Stimulated activated CD4-positive, alpha-beta T cell treated with anti-CD3 and anti-CD28 coated beads, TNF-alpha, amount 100 ng/mL, for 1 hour (primary cell): ENCODE measurements at regions not wholly inside any gene's neighbourhood (a gene's known extent, or its start where the extent isn't known, plus 50 kb on each side); places are given as distances from the start of the nearest gene placed in this dataset.

ENCODE experiments used
- DNase-seq, 3 donors: peaks; one replicate each; pipeline ENCODE4 v3.0.0-alpha.2; 2020; ENCODE audit warnings: low read depth in 3 of 3, low spot score in 1 of 3

GRCh38 chr16:51922476-51922875 is 624.5 kb downstream of the TOX3 start:
- DNase-seq: no peak

DNA sequence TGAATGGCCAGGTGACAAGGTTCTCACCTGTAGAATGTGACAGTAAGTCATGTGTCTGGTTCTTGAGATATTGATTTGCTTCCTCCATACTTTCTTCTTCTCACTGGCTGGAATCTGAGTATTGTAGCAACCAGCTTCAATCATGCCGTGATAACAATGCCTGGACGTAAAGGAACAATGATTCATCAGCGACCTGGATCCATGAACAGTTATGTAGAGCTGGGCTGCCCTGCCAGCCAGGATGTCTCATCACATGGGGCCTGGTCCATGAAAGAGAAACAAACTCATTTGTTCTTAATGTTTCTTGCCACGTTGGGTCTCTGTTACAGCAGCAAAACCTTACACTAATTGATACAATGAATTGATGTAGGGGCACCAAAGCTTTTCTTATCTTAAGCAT is 627.2 kb downstream of the TOX3 start:
- DNase-seq: no peak

DNA sequence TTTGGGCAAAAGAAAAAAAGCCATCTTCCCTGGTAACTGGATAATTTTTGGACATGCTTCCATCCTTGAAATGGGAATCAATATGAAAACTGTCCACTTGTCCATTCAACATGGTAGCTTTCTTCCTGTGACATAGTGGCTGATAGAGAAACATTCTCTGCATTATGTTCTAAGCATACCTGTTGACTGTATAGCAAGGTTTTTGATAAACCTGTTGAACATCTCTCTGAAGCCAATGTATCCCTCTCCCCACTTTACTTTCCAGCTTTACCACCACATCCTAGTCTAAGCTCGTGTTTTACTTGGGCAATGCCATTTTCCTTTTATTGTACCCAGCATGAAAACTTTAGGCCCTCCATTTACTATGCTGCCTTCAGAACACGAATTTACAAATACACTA is 630.1 kb downstream of the TOX3 start:
- no peak for DNase-seq

GRCh38 chr16:51916231-51916630 is 630.7 kb downstream of the TOX3 start:
- no peak for DNase-seq

GRCh38 chr16:51907680-51908079 is 639.3 kb downstream of the TOX3 start:
- DNase-seq: no peak

DNA sequence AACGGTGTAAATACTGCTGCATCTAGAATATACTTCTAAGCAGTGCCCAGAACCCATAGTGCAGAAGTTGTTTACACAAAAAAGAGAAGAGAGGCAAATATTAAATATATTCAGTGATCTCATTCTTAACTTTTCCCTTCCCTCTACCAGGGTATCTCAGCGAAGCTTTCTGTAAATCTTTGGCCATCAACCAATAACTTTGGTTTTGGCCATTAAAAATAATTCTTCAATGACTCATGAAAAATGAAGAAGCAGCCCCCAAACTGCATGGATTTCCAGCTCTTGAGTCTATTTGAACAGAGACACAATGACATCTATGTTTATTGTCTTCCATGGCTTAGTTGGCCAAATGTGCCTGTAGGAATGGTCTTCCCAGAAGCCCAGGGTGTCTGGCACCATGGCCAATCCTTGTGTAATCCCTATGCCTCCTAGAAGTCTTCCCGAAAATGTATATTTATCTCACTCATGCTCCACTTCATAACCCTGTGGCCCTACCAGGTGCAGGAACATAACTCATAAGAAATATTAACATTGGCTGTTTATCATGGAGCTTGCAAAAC is 646.6 kb downstream of the TOX3 start:
- no peak for DNase-seq

GRCh38 chr16:51898872-51899271 is 648.1 kb downstream of the TOX3 start:
- DNase-seq: no peak

DNA sequence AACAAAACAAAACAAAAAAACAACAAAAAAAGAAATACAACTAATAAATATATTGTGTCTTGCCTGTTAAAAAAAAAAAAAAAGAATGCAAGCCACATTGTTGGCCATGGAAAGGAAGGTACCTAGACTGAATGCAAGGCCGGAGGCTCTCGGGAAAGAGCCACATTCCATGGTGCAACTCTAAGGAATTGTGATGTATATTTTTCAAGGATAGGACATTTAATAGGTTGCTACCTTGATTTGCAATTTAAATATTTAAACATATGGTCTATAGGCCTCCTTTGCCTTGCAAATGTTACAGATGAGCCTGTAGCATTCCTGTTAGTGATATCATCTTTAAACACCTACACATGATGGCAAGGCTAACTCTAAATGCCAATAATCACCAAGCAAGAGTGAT is 650.9 kb downstream of the TOX3 start:
- no peak for DNase-seq

DNA sequence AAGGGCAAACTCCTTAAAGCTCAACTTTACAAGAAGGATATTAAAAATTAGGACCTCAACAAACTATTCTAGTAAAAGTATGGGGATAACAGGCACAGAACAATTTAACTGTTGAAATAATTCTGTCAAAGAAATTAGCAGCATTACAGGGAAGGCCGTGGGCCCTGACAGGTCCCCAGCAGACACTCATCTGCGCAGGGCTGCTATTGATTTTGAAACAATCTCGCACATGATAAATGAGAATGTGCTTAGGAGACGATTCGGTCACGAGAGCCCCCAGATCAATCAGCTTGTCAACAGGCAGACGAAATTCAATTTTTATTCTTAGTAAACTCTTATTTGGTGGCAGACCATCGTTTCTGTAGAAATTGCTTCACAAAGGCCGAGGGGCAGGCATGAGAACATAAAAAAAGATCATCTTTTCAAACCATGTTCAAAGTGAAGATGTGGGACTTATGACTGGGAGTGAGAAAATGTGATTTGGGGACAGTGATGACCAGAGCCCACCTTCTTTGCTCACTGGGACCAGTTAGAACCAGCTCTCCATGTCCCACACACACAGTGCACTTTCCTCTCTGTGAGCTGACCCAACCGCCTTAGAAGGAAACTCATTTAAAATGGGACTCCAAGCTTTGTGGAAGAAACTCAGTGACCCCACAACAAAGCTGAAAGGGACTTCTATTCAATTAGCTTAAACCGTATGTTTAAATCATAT is 654.5 kb downstream of the TOX3 start:
- no peak for DNase-seq

DNA sequence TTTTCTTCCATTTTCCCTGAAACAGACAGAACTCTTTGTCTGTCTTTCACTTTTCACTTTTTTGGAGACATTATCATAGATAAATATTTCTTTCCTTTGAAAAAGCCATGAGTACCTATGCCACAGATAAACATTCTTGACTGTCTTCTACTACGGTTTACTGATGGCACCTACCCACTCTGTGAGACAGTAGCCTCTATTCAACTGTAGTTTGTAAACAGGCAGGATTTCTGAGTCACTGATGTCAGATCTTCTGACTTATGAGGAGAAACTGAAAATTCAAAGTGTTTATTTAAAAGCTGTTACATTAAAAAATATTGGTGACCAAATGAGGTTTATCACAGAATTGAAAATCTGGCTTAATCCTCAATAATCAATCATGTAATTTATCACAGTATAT is 658.4 kb downstream of the TOX3 start:
- DNase-seq: no peak

- no peak for DNase-seq
Measured at GRCh38 chr16:51888016-51888415, 658.9 kb downstream of the TOX3 start.

DNA sequence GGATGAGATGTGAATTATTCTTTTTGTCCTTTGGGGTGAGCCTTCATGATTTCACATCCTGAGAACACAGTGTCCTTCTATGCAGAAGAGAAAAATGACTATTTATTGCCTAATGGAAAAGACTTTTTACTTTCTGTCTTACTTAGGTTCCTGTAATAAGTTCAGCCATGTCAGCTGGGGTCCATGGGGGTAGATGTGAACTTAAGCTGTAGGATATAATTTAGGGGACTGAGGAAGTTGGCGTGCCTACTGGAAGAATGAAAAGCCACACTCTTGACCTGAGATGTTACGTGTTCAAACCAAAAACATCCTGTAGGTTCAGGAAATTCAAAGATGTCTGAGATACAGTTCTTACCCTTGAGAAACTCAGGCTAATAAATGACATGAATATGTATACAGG is 660.5 kb downstream of the TOX3 start:
- no peak for DNase-seq

GRCh38 chr16:51884773-51885172 is 662.2 kb downstream of the TOX3 start:
- DNase-seq: no peak

DNA sequence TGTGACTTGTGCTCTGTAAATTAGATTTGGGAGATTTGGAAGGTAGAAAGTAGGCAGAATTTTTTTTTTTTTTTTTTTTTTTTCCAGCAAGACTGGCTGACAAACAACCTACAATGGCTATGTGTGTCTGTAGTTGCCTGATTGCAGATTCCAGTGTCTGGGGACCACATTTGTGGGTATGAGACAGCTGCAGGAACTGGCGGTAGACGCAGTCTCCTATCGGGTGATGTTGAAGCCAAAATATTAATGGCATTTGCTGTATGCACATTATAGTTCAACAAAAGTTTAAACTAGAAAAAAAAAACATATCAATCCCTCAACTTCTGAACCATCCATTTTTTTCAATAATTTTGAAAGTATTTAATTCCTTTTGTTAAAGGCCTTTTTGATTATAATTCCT is 665.2 kb downstream of the TOX3 start:
- no peak for DNase-seq

DNA sequence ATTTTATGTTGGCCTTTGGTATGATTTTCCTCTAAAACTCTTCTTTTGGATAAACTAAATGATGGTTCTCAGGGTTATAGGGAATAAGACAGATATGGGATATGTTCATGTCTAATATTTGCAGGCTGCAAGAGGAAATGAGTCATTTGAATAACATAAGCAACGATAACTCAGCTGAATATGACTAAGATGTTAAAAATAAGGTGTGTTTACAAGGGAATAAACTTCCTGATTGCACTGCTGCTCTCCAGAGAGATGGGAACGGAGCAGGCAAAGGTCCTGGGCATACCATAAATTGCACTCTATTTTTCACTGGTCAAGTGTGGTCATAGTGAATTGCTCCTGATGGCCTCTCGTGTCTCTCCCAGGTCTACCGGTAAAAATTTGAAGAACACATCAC is 666.2 kb downstream of the TOX3 start:
- no peak for DNase-seq

DNA sequence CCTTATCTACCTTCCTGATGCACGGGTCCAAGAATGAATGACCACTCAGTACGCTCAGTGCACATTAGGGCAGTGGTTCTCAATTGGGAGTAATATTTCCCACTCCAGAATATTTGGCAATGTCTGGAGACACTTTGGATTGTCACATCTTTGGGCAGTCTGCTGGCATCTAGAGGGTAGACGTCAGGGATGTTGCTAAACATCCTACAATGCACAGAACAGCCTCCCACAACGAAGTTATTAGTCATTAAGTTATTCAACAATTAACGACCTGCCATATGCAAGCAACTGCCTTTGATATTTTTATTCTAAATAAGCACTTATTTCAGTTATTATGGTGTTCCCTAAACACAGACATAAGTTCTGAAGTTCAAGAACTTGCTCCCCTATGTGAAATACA is 669.3 kb downstream of the TOX3 start:
- DNase-seq: no peak

GRCh38 chr16:51876934-51877333 is 670.0 kb downstream of the TOX3 start:
- DNase-seq: no peak

DNA sequence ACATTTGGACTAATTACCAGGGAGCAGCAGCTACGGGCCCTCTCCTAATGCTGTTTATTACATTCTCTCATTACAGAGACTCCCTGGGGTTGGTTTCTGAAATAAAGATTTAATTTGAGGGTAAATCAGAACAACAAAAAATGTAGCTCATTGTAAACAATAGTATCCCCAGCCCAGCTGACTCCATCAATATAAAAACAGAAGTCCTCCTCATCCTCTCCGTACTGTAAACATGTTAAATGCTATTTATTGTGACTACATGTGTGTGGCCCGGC is 670.4 kb downstream of the TOX3 start:
- no peak for DNase-seq

GRCh38 chr16:51875834-51876600 is 670.9 kb downstream of the TOX3 start:
- no peak for DNase-seq

- no peak for DNase-seq
Measured at GRCh38 chr16:51872524-51872923, 674.4 kb downstream of the TOX3 start.

DNA sequence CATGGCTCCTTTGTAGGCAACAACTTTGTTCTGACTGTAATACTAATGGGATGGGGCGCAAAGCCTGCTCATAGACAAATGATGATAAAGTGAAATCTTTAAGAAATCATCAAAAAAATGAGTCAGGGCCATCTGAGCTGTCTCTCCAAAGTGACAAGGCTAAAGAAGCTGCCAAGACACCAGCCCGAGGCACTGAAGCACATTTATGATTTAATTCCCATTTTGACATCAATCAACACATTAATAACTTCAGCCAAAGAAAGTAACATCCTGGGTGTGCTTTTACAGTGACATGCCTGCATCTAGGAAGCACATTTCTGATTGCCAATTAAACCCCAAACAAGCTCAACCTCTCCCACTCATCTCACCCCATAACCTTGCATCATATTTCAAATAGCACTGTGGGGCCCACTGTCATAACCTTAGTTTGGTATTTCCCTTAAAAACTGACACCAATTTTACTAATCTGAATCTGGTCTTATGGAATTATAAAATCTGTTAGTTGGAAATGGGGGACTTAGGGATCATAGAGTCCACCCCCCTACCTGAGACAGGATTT is 676.6 kb downstream of the TOX3 start:
- no peak for DNase-seq

GRCh38 chr16:51869176-51869575 is 677.8 kb downstream of the TOX3 start:
- no peak for DNase-seq

- no peak for DNase-seq
Measured at GRCh38 chr16:51868631-51869030, 678.3 kb downstream of the TOX3 start.
